Karpas-422 (cell line): ENCODE measurements at regions not wholly inside any gene's neighbourhood (a gene's known extent, or its start where the extent isn't known, plus 50 kb on each side); places are given as distances from the start of the nearest gene placed in this dataset.

ENCODE experiments used
- DNase-seq: peaks from one replicate; pipeline ENCODE4 v3.0.0-alpha.2; 2015
- H2AFZ ChIP-seq: fragments of 200-600 bp; sonication (generic); 2 replicates; pipeline ENCODE4 v1.6.1; 2014; ENCODE audit warnings: antibody characterized with exemption, low read length, mixed read lengths
- H3K27ac ChIP-seq: fragments of 200-600 bp; sonication (generic); 2 replicates; pipeline ENCODE4 v1.5.1; 2014; ENCODE audit warnings: mild to moderate bottlenecking, low read length, moderate library complexity
- H3K27me3 ChIP-seq: fragments of 200-600 bp; sonication (generic); 2 replicates; pipeline ENCODE4 v1.6.1; 2014; ENCODE audit warnings: low read length, mixed read lengths
- H3K36me3 ChIP-seq: fragments of 200-600 bp; sonication (generic); 2 replicates; pipeline ENCODE4 v1.6.1; 2014; ENCODE audit warnings: low read length, mixed read lengths; ENCODE audit not compliant: insufficient read depth
- H3K4me1 ChIP-seq: fragments of 200-600 bp; sonication (generic); 2 replicates; pipeline ENCODE4 v1.6.1; 2014; ENCODE audit warnings: mild to moderate bottlenecking, low read length, mixed read lengths
- H3K4me2 ChIP-seq: fragments of 200-600 bp; sonication (generic); 2 replicates; pipeline ENCODE4 v1.6.1; 2014; ENCODE audit warnings: low read length, low read depth, mild to moderate bottlenecking; ENCODE audit not compliant: poor library complexity, severe bottlenecking
- H3K4me3 ChIP-seq: fragments of 200-600 bp; sonication (generic); 2 replicates; pipeline ENCODE4 v1.5.1; 2014; ENCODE audit warnings: mild to moderate bottlenecking, antibody characterized with exemption, low read length, mixed read lengths
- H3K79me2 ChIP-seq: fragments of 200-600 bp; sonication (generic); 2 replicates; pipeline ENCODE4 v1.6.1; 2014; ENCODE audit warnings: mild to moderate bottlenecking, low read length, mixed read lengths
- H3K9ac ChIP-seq: fragments of 200-600 bp; sonication (generic); 2 replicates; pipeline ENCODE4 v1.6.0; 2014; ENCODE audit warnings: low read length
- H3K9me2 ChIP-seq: fragments of 200-600 bp; sonication (generic), shearing (Covaris generic); replicated peaks from 2 replicates; pipeline ENCODE4 v1.6.0; 2014; ENCODE audit warnings: mild to moderate bottlenecking, low read length, moderate library complexity; ENCODE audit not compliant: insufficient read depth
- H3K9me3 ChIP-seq: fragments of 300-700, 200-600 bp; sonication (generic); 2 replicates; pipeline ENCODE4 v1.6.1; 2014; ENCODE audit warnings: low read length, mixed read lengths
- H4K20me1 ChIP-seq: fragments of 200-600 bp; sonication (generic); 2 replicates; pipeline ENCODE4 v1.6.1; 2014; ENCODE audit warnings: mild to moderate bottlenecking, antibody characterized with exemption, low read length, low read depth; ENCODE audit not compliant: insufficient read depth

DNA sequence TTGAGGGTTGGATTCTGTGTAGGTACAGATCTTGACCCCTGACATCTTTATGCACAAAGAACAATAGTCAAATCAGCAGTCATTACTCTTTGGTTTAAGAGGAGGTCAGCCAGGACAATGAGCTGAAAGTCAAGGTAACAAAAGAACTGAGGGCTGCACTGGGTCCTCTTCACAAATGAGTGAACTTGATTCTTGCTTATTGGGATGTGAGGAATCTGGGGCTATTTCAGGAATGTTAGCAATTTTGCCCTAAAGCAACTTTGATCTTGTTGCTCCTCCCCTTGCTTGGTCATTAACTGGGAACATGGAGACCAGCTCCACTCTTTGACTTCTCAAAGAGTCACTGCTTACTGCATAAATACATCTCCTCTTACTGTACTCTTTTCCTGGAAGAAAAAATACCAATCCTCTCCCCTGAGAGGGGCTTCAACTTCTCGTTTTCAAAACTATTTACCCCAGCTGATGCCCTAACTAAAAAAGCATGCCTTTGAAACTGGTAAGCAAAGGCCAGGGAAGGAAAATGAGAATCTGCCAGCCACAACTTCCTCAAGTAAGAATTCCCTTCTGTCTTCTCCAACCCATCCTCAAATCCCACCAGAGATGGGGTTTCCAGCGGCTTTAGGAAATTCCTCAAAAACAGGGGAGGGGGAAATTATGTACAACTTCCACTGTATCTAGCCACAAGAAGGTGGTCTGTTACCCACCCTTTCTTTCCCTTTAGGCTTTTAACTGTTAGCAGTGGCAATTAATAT is 368.3 kb downstream of the ENC1 start:
- no peaks in the 10 kb centered on the region for H3K36me3 ChIP-seq
- no peak for DNase-seq
- no peak overlapping the region for H3K27ac ChIP-seq
- H3K9me3 ChIP-seq, result no peaks in the 10 kb centered on the region
- no peaks in the 10 kb centered on the region for H3K4me1 ChIP-seq
- H3K9ac ChIP-seq, result no peak overlapping the region
- H3K79me2 ChIP-seq, result no peaks in the 10 kb centered on the region
- H4K20me1 ChIP-seq, result no peaks in the 10 kb centered on the region
- H3K9me2 ChIP-seq, result no peaks in the 10 kb centered on the region
- no peak overlapping the region for H3K4me3 ChIP-seq
- H3K27me3 ChIP-seq, result no peaks in the 10 kb centered on the region
- H3K4me2 ChIP-seq, result no peak overlapping the region
- no peak overlapping the region for H2AFZ ChIP-seq

DNA sequence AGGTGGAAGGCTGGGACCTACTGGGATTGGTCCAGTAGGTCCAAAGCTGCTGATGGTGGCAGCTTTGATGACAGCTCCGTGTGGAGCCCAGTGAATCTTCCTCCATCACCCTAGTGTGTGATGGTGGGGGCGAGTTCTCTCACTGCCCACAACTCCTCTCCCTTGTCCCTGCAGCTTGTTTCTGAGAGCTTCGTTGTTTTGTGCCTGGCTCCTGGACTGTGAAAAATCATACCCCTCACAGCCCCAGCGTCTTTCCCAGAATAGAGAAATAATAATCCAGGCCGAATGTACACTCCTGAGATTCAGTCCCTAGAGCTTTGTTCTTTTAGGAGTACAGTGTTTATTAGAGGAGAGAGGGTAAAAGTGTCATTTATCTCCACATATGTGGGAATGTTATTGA is 372.2 kb downstream of the ENC1 start:
- no peaks in the 10 kb centered on the region for H3K79me2 ChIP-seq
- no peak overlapping the region for H3K9ac ChIP-seq
- H3K9me3 ChIP-seq, result no peaks in the 10 kb centered on the region
- no peaks in the 10 kb centered on the region for H3K36me3 ChIP-seq
- H3K4me1 ChIP-seq, result no peaks in the 10 kb centered on the region
- DNase-seq, result no peak
- no peak overlapping the region for H3K4me2 ChIP-seq
- no peak overlapping the region for H2AFZ ChIP-seq
- H4K20me1 ChIP-seq, result no peaks in the 10 kb centered on the region
- no peaks in the 10 kb centered on the region for H3K9me2 ChIP-seq
- no peaks in the 10 kb centered on the region for H3K27me3 ChIP-seq
- H3K4me3 ChIP-seq, result no peak overlapping the region
- no peak overlapping the region for H3K27ac ChIP-seq

- Histone ChIP-seq H3K4me2 (no peak overlapping the region), H3K4me1 (no peaks in the 10 kb centered on the region), H3K27ac (no peak overlapping the region), H3K9me2 (no peaks in the 10 kb centered on the region), H3K79me2 (no peaks in the 10 kb centered on the region), H4K20me1 (no peaks in the 10 kb centered on the region), H3K4me3 (no peak overlapping the region), H3K9me3 (no peaks in the 10 kb centered on the region), H3K9ac (no peak overlapping the region), H3K27me3 (no peaks in the 10 kb centered on the region), H2AFZ (no peak overlapping the region), H3K36me3 (no peaks in the 10 kb centered on the region)
- DNase-seq, result no peak
Measured at GRCh38 chr5:74266836-74267235, 373.7 kb downstream of the ENC1 start.

GRCh38 chr5:74266132-74266531 is 374.4 kb downstream of the ENC1 start:
- Histone ChIP-seq H3K9me2 (no peaks in the 10 kb centered on the region), H3K9me3 (no peaks in the 10 kb centered on the region), H3K27ac (no peak overlapping the region), H3K27me3 (no peaks in the 10 kb centered on the region), H3K9ac (no peak overlapping the region), H4K20me1 (no peaks in the 10 kb centered on the region), H3K79me2 (no peaks in the 10 kb centered on the region), H3K36me3 (no peaks in the 10 kb centered on the region), H3K4me3 (no peak overlapping the region), H3K4me2 (no peak overlapping the region), H3K4me1 (no peaks in the 10 kb centered on the region), H2AFZ (no peak overlapping the region)
- DNase-seq, result no peak

DNA sequence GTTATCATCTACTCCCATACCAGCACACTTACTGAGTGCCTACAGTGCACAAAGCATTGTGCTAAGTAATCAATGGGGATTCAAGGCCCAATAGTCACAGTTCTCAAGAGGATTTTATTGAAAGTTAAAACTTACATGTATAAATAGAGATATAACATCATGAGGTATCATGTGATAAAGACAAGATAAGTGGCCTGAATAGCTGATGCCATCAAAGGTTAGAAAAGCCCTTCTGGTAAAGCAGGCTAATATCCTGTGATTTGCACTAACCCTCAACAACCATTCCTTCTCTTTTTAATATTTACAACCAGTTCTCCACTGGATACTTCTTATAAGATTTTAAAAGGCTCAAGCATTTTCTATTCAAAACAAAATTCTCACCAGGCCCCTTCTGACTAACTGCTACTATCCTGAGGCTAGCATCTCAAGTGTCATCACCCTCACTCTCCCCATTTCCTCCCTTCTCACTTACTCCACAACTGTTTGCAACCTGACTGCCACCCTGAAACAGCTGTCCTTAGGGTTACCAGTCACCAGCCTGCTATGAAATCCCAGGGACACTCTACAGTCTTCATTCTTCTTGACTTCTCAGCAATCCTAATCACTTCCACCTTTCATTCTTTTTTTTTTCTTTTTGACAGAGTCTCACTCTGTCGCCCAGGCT is 377.9 kb downstream of the ENC1 start:
- Histone ChIP-seq H3K9me3 (no peaks in the 10 kb centered on the region), H3K27ac (no peak overlapping the region), H3K4me2 (no peak overlapping the region), H4K20me1 (peaks cover 4% of the 10 kb centered on the region; the same call in 1 of the 2 replicates), H3K79me2 (no peaks in the 10 kb centered on the region), H3K27me3 (no peaks in the 10 kb centered on the region), H3K9me2 (no peaks in the 10 kb centered on the region), H3K4me3 (no peak overlapping the region), H2AFZ (no peak overlapping the region), H3K4me1 (peaks cover 10% of the 10 kb centered on the region), H3K36me3 (no peaks in the 10 kb centered on the region), H3K9ac (no peak overlapping the region)
- DNase-seq, result no peak

GRCh38 chr5:74261866-74262265 is 378.7 kb downstream of the ENC1 start:
- no peaks in the 10 kb centered on the region for H3K36me3 ChIP-seq
- H3K4me1 ChIP-seq, result peaks cover 11% of the 10 kb centered on the region
- no peak overlapping the region for H3K27ac ChIP-seq
- no peak overlapping the region for H3K4me2 ChIP-seq
- H4K20me1 ChIP-seq, result peaks cover 4% of the 10 kb centered on the region; the same call in 1 of the 2 replicates
- H2AFZ ChIP-seq, result no peak overlapping the region
- no peaks in the 10 kb centered on the region for H3K27me3 ChIP-seq
- no peak overlapping the region for H3K4me3 ChIP-seq
- no peaks in the 10 kb centered on the region for H3K9me3 ChIP-seq
- no peaks in the 10 kb centered on the region for H3K9me2 ChIP-seq
- no peaks in the 10 kb centered on the region for H3K79me2 ChIP-seq
- no peak for DNase-seq
- no peak overlapping the region for H3K9ac ChIP-seq

GRCh38 chr5:74261421-74261820 is 379.1 kb downstream of the ENC1 start:
- H3K9me3 ChIP-seq, result no peaks in the 10 kb centered on the region
- no peak overlapping the region for H3K27ac ChIP-seq
- H3K4me2 ChIP-seq, result no peak overlapping the region
- H3K27me3 ChIP-seq, result no peaks in the 10 kb centered on the region
- H3K36me3 ChIP-seq, result no peaks in the 10 kb centered on the region
- DNase-seq, result no peak
- no peak overlapping the region for H2AFZ ChIP-seq
- no peaks in the 10 kb centered on the region for H3K79me2 ChIP-seq
- H3K4me1 ChIP-seq, result peaks cover 11% of the 10 kb centered on the region
- H3K4me3 ChIP-seq, result no peak overlapping the region
- H4K20me1 ChIP-seq, result peaks cover 4% of the 10 kb centered on the region; the same call in 1 of the 2 replicates
- no peaks in the 10 kb centered on the region for H3K9me2 ChIP-seq
- H3K9ac ChIP-seq, result no peak overlapping the region

- H3K9me2 ChIP-seq, result no peaks in the 10 kb centered on the region
- H3K9ac ChIP-seq, result no peak overlapping the region
- no peaks in the 10 kb centered on the region for H3K27me3 ChIP-seq
- no peaks in the 10 kb centered on the region for H3K36me3 ChIP-seq
- DNase-seq, result no peak
- H4K20me1 ChIP-seq, result peaks cover 4% of the 10 kb centered on the region; the same call in 1 of the 2 replicates
- H3K4me2 ChIP-seq, result no peak overlapping the region
- H3K79me2 ChIP-seq, result no peaks in the 10 kb centered on the region
- H3K4me3 ChIP-seq, result no peak overlapping the region
- no peaks in the 10 kb centered on the region for H3K9me3 ChIP-seq
- H2AFZ ChIP-seq, result no peak overlapping the region
- H3K4me1 ChIP-seq, result peaks cover 11% of the 10 kb centered on the region
- H3K27ac ChIP-seq, result no peak overlapping the region
Measured at GRCh38 chr5:74259572-74259971, 381.0 kb downstream of the ENC1 start.
